ENCODE measurements at regions not wholly inside any gene's neighbourhood (a gene's known extent, or its start where the extent isn't known, plus 50 kb on each side); places are given as distances from the start of the nearest gene placed in this dataset.

DNA sequence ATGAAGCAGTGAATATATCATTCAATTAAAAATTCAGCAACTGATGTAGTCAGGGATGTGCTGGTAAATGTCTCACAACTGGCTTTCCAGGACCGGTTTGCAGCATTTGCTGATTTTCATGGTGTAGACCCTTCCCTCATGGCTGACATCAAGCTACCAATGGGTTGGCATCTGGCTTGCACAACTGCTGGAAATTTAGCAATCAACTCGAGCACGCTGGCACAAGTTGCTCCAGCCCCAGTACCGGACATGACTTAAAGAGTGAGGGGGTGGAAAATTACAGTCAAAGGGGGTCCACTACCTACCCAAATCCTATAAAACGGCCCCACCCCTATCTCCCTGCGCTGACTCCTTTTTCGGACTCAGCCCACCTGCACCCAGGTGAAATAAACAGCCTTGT, 198.4 kb upstream of the NRP1 start:
- no peak for DNase-seq

DNA sequence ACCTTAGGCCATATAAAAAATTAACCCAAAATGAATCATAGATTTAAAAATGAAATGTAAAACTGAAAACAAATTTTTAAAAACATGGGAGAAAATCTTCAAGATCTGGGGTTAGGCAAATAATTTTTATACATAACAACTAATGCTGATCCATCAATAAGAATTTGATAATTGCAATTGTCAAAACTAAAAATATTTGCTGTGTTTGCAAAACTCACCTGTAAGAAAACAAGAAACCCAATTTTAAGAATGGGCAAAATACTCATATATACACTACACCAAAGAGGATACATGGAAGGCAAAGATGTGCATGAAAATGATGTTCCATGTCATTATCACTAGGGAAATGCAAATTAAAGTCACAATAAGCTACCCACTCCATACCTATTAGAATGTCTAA, 194.8 kb upstream of the NRP1 start:
- no peak for DNase-seq

DNA sequence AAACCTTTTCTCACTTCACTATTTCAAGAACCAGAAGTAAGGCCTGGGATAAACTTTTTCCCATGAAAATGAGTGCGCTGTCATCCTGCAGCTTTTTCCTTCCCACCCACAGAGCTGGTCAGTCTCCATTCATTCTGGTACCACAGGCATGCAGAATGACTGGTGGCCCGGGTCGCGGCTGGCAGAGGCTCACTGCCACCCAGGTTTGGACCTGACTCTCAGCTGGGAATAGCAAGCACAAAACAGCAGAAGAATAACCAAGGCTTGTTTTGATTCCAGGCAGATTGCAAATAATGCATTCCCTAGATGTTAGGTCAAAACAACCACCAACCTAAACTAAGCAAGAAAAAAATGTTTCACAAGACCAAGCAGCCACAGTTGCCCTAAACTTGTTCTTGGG, 190.5 kb upstream of the NRP1 start:
- peak; percentile 71 for DNase-seq

- no peak for DNase-seq
Measured at GRCh38 chr10:33524041-33524440, 189.6 kb upstream of the NRP1 start.

DNA sequence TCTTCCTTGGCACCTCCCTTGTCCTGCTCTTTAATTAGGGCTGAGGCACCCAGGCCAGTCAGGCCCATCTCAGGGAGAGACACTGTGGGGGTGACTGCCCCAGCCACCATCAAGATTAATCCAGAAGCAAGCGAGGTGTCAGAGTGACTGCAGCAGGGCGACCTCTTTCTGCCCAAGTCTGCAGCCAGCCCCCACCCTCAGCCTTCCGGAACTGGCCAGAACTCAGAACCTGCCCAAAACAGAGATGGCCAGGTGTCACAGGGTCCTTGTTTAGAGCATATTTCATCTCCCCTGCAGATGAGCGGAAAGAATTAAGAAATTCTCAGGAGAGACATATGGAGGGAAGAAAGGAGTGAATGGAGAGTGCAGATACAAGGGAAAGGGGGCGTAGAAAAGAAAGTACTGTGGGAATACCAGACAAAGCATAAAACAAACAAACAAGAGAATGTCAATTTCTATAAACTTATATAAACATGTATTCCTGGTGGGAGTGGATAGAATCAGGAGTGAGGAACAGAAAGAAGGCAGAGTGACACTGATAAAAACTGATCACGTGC, 188.8 kb upstream of the NRP1 start:
- DNase-seq: no peak

GRCh38 chr10:33521904-33522303, 187.4 kb upstream of the NRP1 start:
- DNase-seq: no peak

DNA sequence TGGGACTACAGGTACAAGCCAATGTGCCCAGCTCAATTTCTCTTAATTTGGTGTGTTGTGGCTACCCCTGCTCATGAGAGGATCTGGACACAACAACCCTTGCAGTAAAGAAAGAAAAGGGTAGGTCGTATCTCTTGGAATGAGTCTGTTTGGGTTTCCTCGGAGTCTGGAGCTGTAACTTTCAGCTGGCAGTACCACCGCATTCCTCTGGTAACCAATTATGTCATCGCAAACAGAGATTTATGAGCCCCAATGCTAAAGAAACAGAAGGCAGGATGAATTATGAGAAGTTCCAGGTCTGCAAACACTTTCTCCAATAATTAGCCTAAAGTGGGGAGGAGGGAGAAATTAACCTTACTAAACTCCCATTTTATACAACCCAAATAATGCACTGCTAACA, 186.6 kb upstream of the NRP1 start:
- DNase-seq: peak; percentile 42

- no peak for DNase-seq
Measured at GRCh38 chr10:33520223-33520622, 185.8 kb upstream of the NRP1 start.

DNA sequence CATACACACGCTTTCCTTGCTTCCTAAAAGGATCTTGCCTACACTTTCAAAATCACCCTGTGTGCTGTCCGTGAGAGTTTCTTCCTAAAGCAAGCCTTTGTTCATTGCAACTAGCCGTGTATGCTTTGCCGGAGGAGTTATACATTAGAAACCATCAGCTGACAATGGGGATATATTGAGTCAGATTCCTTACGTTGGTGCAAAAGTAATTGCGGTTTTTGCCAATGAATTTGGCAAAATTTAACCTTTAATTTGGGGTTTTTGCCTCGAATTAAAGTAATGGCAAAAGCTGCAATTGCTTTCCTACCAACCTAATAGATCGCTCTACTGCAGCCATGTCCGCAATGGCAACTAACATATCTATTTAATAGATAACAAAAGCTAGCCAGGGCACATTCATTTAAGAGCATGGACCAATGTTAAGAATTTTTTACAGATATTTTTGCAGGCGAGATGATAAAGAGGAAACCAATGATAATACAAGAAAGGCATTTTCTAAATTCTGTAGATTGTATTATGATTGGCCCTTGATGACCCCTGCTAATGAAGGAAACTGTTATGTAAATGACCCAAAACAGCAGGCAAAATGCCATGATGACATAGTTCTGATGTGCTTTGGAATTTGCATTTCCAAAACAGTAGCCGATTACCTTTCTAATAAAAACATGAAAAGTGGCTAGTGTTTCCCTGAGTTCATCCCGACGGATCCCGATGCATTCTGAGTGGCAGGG, 184.8 kb upstream of the NRP1 start:
- no peak for DNase-seq

DNA sequence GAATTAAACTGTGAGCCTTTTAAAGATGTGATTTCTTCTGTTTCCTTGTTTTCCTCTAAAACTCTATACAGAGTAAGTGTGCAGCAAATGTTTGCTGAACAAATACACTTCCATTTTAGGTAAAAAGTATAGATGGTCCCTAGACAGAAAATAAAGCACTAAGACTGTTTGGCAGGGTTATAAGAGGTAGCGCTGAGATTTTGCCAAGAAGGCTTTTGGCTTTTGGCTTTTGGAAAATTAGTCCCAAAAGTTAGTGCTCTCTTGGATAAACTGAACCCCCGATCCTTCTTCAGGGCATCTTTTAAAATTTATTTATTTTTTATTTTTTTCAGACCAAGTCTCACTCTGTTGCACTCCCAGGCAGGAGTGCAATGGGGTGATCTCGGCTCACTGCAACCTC, 175.7 kb upstream of the NRP1 start:
- DNase-seq: no peak

GRCh38 chr10:33509231-33509831, 174.9 kb upstream of the NRP1 start:
- peak; percentile 76 for DNase-seq

GRCh38 chr10:33507662-33508425, 173.4 kb upstream of the NRP1 start:
- no peak for DNase-seq

DNA sequence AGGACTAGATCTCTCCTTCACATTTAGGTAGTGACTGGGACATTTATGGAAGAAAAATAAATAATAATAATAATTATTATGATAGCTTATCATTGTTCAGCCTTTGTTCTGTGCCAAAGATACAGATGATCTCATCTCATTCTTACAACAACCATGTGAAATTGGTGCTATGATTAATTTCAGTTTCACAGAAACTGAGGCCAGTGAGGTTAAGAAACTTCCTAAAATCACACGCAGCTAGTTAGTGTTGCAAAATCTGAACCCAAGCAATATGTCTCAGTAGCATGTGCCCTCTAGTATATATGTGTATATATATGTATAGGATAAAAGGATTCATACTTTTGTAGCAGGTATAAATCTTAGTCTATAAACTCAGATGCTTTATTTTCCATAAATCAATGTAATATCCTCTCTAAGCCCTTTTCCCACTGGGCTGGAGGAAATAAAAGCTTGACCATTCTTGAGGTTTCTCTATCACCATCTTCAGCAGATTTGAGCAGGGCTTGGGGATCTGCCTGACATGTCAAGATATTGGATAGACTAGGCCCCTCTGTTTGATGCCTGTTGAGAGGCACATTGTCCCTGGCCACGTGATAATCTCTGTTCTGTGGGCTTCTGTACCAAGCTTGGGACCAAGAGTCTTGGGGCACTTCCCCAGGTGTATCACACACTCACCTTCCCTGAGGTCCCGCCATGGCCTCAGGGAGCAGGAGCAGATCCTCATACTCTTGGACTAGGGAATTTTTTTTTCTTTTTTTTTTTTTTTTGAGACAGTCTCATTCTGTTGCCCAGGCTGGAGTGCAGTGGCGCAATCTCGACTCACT, 172.6 kb upstream of the NRP1 start:
- DNase-seq: no peak

GRCh38 chr10:33506391-33506790, 171.9 kb upstream of the NRP1 start:
- no peak for DNase-seq

- no peak for DNase-seq
Measured at GRCh38 chr10:33501161-33501560, 166.7 kb upstream of the NRP1 start.

GRCh38 chr10:33498391-33498891, 164.0 kb upstream of the NRP1 start:
- no peak for DNase-seq

DNA sequence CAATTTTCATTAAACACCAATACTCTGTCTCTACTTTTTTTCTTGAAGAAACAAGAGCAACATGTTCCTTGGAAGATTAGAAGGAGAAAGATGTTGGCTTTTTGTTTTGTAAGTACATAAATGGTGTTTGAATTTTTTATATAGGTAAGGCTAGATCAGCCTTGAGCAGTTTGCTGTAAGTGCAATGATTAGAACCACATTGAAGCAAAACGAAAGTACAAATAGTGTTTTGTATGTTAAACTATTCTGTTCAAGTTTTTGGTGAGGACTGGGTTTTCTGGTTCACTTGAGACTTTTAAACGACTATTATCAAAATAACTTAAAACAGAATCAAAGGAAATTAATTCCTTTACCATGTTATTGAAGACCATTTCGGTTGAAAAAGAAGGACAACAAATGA, 162.9 kb upstream of the NRP1 start:
- no peak for DNase-seq

GRCh38 chr10:33496096-33496495, 161.6 kb upstream of the NRP1 start:
- no peak for DNase-seq

GRCh38 chr10:33494694-33495265, 160.3 kb upstream of the NRP1 start:
- DNase-seq: no peak

- no peak for DNase-seq
Measured at GRCh38 chr10:33493978-33494377, 159.5 kb upstream of the NRP1 start.

DNA sequence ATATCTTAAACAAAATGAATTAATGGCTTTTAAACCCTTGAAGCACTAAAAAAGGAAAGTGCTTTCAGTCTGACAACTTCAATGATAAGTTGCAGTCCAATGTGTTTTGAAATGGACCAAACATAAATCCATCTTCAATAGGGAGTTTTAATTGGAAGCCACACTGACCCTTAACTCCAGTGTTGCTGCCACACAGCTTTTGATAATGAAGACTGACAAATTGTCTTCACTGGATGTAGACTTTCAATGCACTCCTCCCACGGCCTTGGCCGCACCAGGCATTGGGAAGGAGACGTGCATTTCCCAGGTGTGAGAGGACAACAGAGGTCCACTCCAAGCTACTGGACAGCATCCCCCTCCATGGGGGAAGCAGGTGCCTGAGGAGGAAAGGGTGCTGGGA, 159.0 kb upstream of the NRP1 start:
- no peak for DNase-seq

GRCh38 chr10:33492701-33493345, 158.4 kb upstream of the NRP1 start:
- DNase-seq: peak; percentile 17

Data from fibroblast of skin of back (primary cell).